Activated naive CD8-positive, alpha-beta T cell treated with anti-CD3 and anti-CD28 coated beads, Interleukin-2, amount 10 ng/mL, durations not matched to agents 7 days and 5 days (primary cell): ENCODE measurements at regions not wholly inside any gene's neighbourhood (a gene's known extent, or its start where the extent isn't known, plus 50 kb on each side); places are given as distances from the start of the nearest gene placed in this dataset.
"Not testable (repeated sequence)": the region's sequence is repeated elsewhere in the genome, so short reads cannot be mapped to it uniquely, and the experiment has no call there.

Experiments used
- ATAC-seq: fragments of 150-1000 bp; cut with Tn5 transposase; one replicate; pipeline ENCODE4 v1.10.0; 2021; ENCODE audit warnings: low read depth, moderate library complexity
- POLR2A ChIA-PET: fragments of 350-600 bp; sonication (Branson Sonifier 250); formaldehyde crosslinking; loops from one replicate; lab custom pipeline; 2021; ENCODE audit warnings: antibody characterized with exemption; lab: Charles Lee
- DNase-seq: peaks from one replicate; pipeline ENCODE4 v3.0.0; 2021
- H3K27ac Mint-ChIP-seq: one replicate; pipeline ENCODE4 v1.8.0; 2022; ENCODE audit warnings: mild to moderate bottlenecking, mixed read lengths
- H3K27me3 Mint-ChIP-seq: one replicate; pipeline ENCODE4 v1.8.0; 2022; ENCODE audit warnings: mild to moderate bottlenecking, moderate library complexity, mixed read lengths
- H3K36me3 Mint-ChIP-seq: one replicate; pipeline ENCODE4 v1.8.0; 2021; ENCODE audit warnings: mild to moderate bottlenecking, mixed read lengths
- H3K4me1 Mint-ChIP-seq: one replicate; pipeline ENCODE4 v1.8.0; 2021; ENCODE audit warnings: mixed read lengths
- H3K4me3 Mint-ChIP-seq: one replicate; pipeline ENCODE4 v1.8.0; 2022; ENCODE audit warnings: mild to moderate bottlenecking, moderate library complexity, mixed read lengths
- H3K9me3 Mint-ChIP-seq: one replicate; pipeline ENCODE4 v1.8.0; 2021; ENCODE audit warnings: mixed read lengths

GRCh38 chr11:87462171-87462570, 424.4 kb downstream of the TMEM135 start:
- Mint-ChIP-seq H3K27ac (no peak overlapping the region), H3K27me3 (no peaks in the 10 kb centered on the region), H3K4me3 (no peak overlapping the region), H3K36me3 (no peaks in the 10 kb centered on the region), H3K4me1 (no peaks in the 10 kb centered on the region), H3K9me3 (no peaks in the 10 kb centered on the region)
- POLR2A ChIA-PET = no interaction called here
- DNase-seq (no peak), ATAC-seq (no peak)

- Mint-ChIP-seq H3K4me3 (no peak overlapping the region), H3K27ac (no peak overlapping the region)
Measured at GRCh38 chr11:87460842-87461637, 423.3 kb downstream of the TMEM135 start.

GRCh38 chr11:87460279-87460678, 422.5 kb downstream of the TMEM135 start:
- POLR2A ChIA-PET = no interaction called here

More at GRCh38 chr11:87460842-87461637, 423.3 kb downstream of the TMEM135 start:
- Mint-ChIP-seq H3K36me3 (no peaks in the 10 kb centered on the region), H3K27me3 (no peaks in the 10 kb centered on the region), H3K4me1 (no peaks in the 10 kb centered on the region), H3K9me3 (no peaks in the 10 kb centered on the region)
- DNase-seq = no peak
- POLR2A ChIA-PET = no interaction called here
- ATAC-seq = no peak

GRCh38 chr11:87459351-87459750, 421.6 kb downstream of the TMEM135 start:
- Mint-ChIP-seq H3K27ac (no peak overlapping the region), H3K36me3 (no peaks in the 10 kb centered on the region), H3K27me3 (no peaks in the 10 kb centered on the region), H3K4me1 (no peaks in the 10 kb centered on the region), H3K9me3 (no peaks in the 10 kb centered on the region), H3K4me3 (no peak overlapping the region)
- no peak for ATAC-seq
- DNase-seq = no peak
- POLR2A ChIA-PET = no interaction called here

More at GRCh38 chr11:87460279-87460678, 422.5 kb downstream of the TMEM135 start:
- DNase-seq (no peak), ATAC-seq (no peak)
- Mint-ChIP-seq H3K27me3 (no peaks in the 10 kb centered on the region), H3K4me3 (no peak overlapping the region), H3K9me3 (no peaks in the 10 kb centered on the region), H3K27ac (no peak overlapping the region), H3K36me3 (no peaks in the 10 kb centered on the region), H3K4me1 (no peaks in the 10 kb centered on the region)

GRCh38 chr11:87456499-87456898, 418.8 kb downstream of the TMEM135 start:
- Mint-ChIP-seq H3K4me1 (no peaks in the 10 kb centered on the region), H3K9me3 (no peaks in the 10 kb centered on the region), H3K36me3 (no peaks in the 10 kb centered on the region), H3K4me3 (no peak overlapping the region), H3K27me3 (no peaks in the 10 kb centered on the region), H3K27ac (no peak overlapping the region)
- POLR2A ChIA-PET = no interaction called here
- ATAC-seq = no peak
- DNase-seq = no peak

- Mint-ChIP-seq H3K27ac (no peak overlapping the region), H3K4me3 (no peak overlapping the region), H3K36me3 (no peaks in the 10 kb centered on the region), H3K4me1 (no peaks in the 10 kb centered on the region), H3K9me3 (no peaks in the 10 kb centered on the region), H3K27me3 (no peaks in the 10 kb centered on the region)
- POLR2A ChIA-PET = no interaction called here
- ATAC-seq = no peak
- DNase-seq = no peak
Measured at GRCh38 chr11:87455180-87455579, 417.4 kb downstream of the TMEM135 start.

- Mint-ChIP-seq H3K4me1 (no peaks in the 10 kb centered on the region), H3K27me3 (no peaks in the 10 kb centered on the region), H3K4me3 (no peak overlapping the region), H3K36me3 (no peaks in the 10 kb centered on the region), H3K9me3 (no peaks in the 10 kb centered on the region), H3K27ac (no peak overlapping the region)
- DNase-seq (no peak), ATAC-seq (no peak)
- POLR2A ChIA-PET = no interaction called here
Measured at GRCh38 chr11:87454241-87454640, 416.5 kb downstream of the TMEM135 start.

- Mint-ChIP-seq H3K27ac (no peak overlapping the region), H3K27me3 (peaks cover 4% of the 10 kb centered on the region), H3K9me3 (no peaks in the 10 kb centered on the region), H3K4me3 (no peak overlapping the region), H3K4me1 (no peaks in the 10 kb centered on the region), H3K36me3 (no peaks in the 10 kb centered on the region)
- DNase-seq (no peak), ATAC-seq (no peak)
- POLR2A ChIA-PET = no interaction called here
Measured at GRCh38 chr11:87453531-87454089, 415.9 kb downstream of the TMEM135 start.

GRCh38 chr11:87452025-87452424, 414.3 kb downstream of the TMEM135 start:
- POLR2A ChIA-PET, ATAC-seq, H3K4me1 Mint-ChIP-seq, H3K4me3 Mint-ChIP-seq, H3K27me3 Mint-ChIP-seq, H3K27ac Mint-ChIP-seq, DNase-seq, H3K36me3 Mint-ChIP-seq, H3K9me3 Mint-ChIP-seq: not testable (repeated sequence)

GRCh38 chr11:87451395-87451794, 413.7 kb downstream of the TMEM135 start:
- Mint-ChIP-seq H3K9me3 (no peaks in the 10 kb centered on the region), H3K36me3 (no peaks in the 10 kb centered on the region), H3K4me3 (no peak overlapping the region), H3K27ac (no peak overlapping the region), H3K27me3 (peaks cover 6% of the 10 kb centered on the region), H3K4me1 (no peaks in the 10 kb centered on the region)
- POLR2A ChIA-PET = no interaction called here
- DNase-seq = no peak
- no peak for ATAC-seq

GRCh38 chr11:87447606-87448005, 409.9 kb downstream of the TMEM135 start:
- H3K9me3 Mint-ChIP-seq = no peaks in the 10 kb centered on the region
- H3K4me3 Mint-ChIP-seq = no peak overlapping the region
- H3K27me3 Mint-ChIP-seq = peaks cover 10% of the 10 kb centered on the region
- no peaks in the 10 kb centered on the region for H3K36me3 Mint-ChIP-seq
- DNase-seq (no peak), ATAC-seq (no peak)
- POLR2A ChIA-PET = no interaction called here
- H3K4me1 Mint-ChIP-seq = no peaks in the 10 kb centered on the region
- no peak overlapping the region for H3K27ac Mint-ChIP-seq

GRCh38 chr11:87444993-87445392, 407.3 kb downstream of the TMEM135 start:
- Mint-ChIP-seq H3K4me1 (no peaks in the 10 kb centered on the region), H3K36me3 (no peaks in the 10 kb centered on the region), H3K27ac (no peak overlapping the region), H3K9me3 (no peaks in the 10 kb centered on the region), H3K27me3 (peaks cover 10% of the 10 kb centered on the region), H3K4me3 (no peak overlapping the region)
- POLR2A ChIA-PET = no interaction called here
- ATAC-seq (no peak), DNase-seq (no peak)

GRCh38 chr11:87443707-87444106, 406.0 kb downstream of the TMEM135 start:
- POLR2A ChIA-PET = no interaction called here
- peaks cover 9% of the 10 kb centered on the region for H3K27me3 Mint-ChIP-seq
- no peak overlapping the region for H3K4me3 Mint-ChIP-seq
- DNase-seq (no peak), ATAC-seq (no peak)
- no peaks in the 10 kb centered on the region for H3K36me3 Mint-ChIP-seq
- no peaks in the 10 kb centered on the region for H3K9me3 Mint-ChIP-seq
- no peak overlapping the region for H3K27ac Mint-ChIP-seq
- H3K4me1 Mint-ChIP-seq = no peaks in the 10 kb centered on the region

GRCh38 chr11:87440076-87440770, 402.5 kb downstream of the TMEM135 start:
- POLR2A ChIA-PET = no interaction called here
- Mint-ChIP-seq H3K4me3 (no peak overlapping the region), H3K36me3 (no peaks in the 10 kb centered on the region), H3K27me3 (peaks cover 7% of the 10 kb centered on the region), H3K27ac (no peak overlapping the region), H3K4me1 (no peaks in the 10 kb centered on the region), H3K9me3 (no peaks in the 10 kb centered on the region)
- DNase-seq (no peak), ATAC-seq (no peak)
